ENCODE measurements at regions not wholly inside any gene's neighbourhood (a gene's known extent, or its start where the extent isn't known, plus 50 kb on each side); places are given as distances from the start of the nearest gene placed in this dataset.

GRCh38 chr9:78781681-78782080, 484.8 kb downstream of the PSAT1 start:
- DNase-seq (ENCODE audit: low read depth in 4 of 4, low spot score in 3 of 4): no peak

- DNase-seq (ENCODE audit: low read depth in 4 of 4, low spot score in 3 of 4): no peak
These were observed 485.3 kb downstream of the PSAT1 start for GRCh38 chr9:78782234-78782633.

GRCh38 chr9:78782858-78783257, 485.9 kb downstream of the PSAT1 start:
- no peak for DNase-seq (ENCODE audit: low read depth in 4 of 4, low spot score in 3 of 4)

GRCh38 chr9:78783743-78784142, 486.8 kb downstream of the PSAT1 start:
- no peak for DNase-seq (ENCODE audit: low read depth in 4 of 4, low spot score in 3 of 4)

GRCh38 chr9:78786794-78787193, 489.9 kb downstream of the PSAT1 start:
- no peak for DNase-seq (ENCODE audit: low read depth in 4 of 4, low spot score in 3 of 4)

GRCh38 chr9:78788101-78788500, 491.2 kb downstream of the PSAT1 start:
- no peak for DNase-seq (ENCODE audit: low read depth in 4 of 4, low spot score in 3 of 4)

- no peak for DNase-seq (ENCODE audit: low read depth in 4 of 4, low spot score in 3 of 4)
These were observed 494.9 kb downstream of the PSAT1 start for GRCh38 chr9:78791779-78792178.

GRCh38 chr9:78792745-78793144, 495.8 kb downstream of the PSAT1 start:
- DNase-seq (ENCODE audit: low read depth in 4 of 4, low spot score in 3 of 4): no peak

- no peak for DNase-seq (ENCODE audit: low read depth in 4 of 4, low spot score in 3 of 4)
These were observed 508.8 kb downstream of the PSAT1 start for GRCh38 chr9:78805771-78806170.

- peak in 1 of 4 donors; percentile 7 for DNase-seq (ENCODE audit: low read depth in 4 of 4, low spot score in 3 of 4)
These were observed 509.7 kb downstream of the PSAT1 start for GRCh38 chr9:78806492-78807160.

- DNase-seq (ENCODE audit: low read depth in 4 of 4, low spot score in 3 of 4): no peak
These were observed 510.4 kb downstream of the PSAT1 start for GRCh38 chr9:78807286-78807685.

GRCh38 chr9:78808048-78808447, 511.1 kb downstream of the PSAT1 start:
- no peak for DNase-seq (ENCODE audit: low read depth in 4 of 4, low spot score in 3 of 4)

- no peak for DNase-seq (ENCODE audit: low read depth in 4 of 4, low spot score in 3 of 4)
These were observed 514.8 kb downstream of the PSAT1 start for GRCh38 chr9:78811622-78812276.

- no peak for DNase-seq (ENCODE audit: low read depth in 4 of 4, low spot score in 3 of 4)
These were observed 515.7 kb downstream of the PSAT1 start for GRCh38 chr9:78812665-78813064.

- no peak for DNase-seq (ENCODE audit: low read depth in 4 of 4, low spot score in 3 of 4)
These were observed 516.8 kb downstream of the PSAT1 start for GRCh38 chr9:78813602-78814180.

- no peak for DNase-seq (ENCODE audit: low read depth in 4 of 4, low spot score in 3 of 4)
These were observed 524.3 kb downstream of the PSAT1 start for GRCh38 chr9:78821126-78821822.

- DNase-seq (ENCODE audit: low read depth in 4 of 4, low spot score in 3 of 4): no peak
These were observed 529.6 kb downstream of the PSAT1 start for GRCh38 chr9:78826527-78826926.

GRCh38 chr9:78828521-78828920, 531.6 kb downstream of the PSAT1 start:
- no peak for DNase-seq (ENCODE audit: low read depth in 4 of 4, low spot score in 3 of 4)

GRCh38 chr9:78830301-78830700, 533.4 kb downstream of the PSAT1 start:
- DNase-seq (ENCODE audit: low read depth in 4 of 4, low spot score in 3 of 4): no peak

GRCh38 chr9:78831726-78832125, 534.8 kb downstream of the PSAT1 start:
- no peak for DNase-seq (ENCODE audit: low read depth in 4 of 4, low spot score in 3 of 4)

GRCh38 chr9:78835928-78836450, 539.1 kb downstream of the PSAT1 start:
- no peak for DNase-seq (ENCODE audit: low read depth in 4 of 4, low spot score in 3 of 4)

Measured in left renal pelvis (tissue), 4 donors.